Hepatocyte (in vitro differentiated cells): ENCODE measurements at regions not wholly inside any gene's neighbourhood (a gene's known extent, or its start where the extent isn't known, plus 50 kb on each side); places are given as distances from the start of the nearest gene placed in this dataset.

Source experiments
- CTCF ChIP-seq: fragments of 200-600 bp; sonication (generic); IDR thresholded peaks from 2 replicates; pipeline ENCODE4 v1.5.1; 2016; ENCODE audit warnings: antibody characterized with exemption, mild to moderate bottlenecking; ENCODE audit not compliant: poor library complexity
- EZH2phosphoT487 ChIP-seq: fragments of 200-600 bp; sonication (generic); IDR thresholded peaks from one replicate; pipeline ENCODE4 v1.6.1; 2018; ENCODE audit warnings: antibody characterized with exemption, mild to moderate bottlenecking, low read depth, moderate library complexity; ENCODE audit not compliant: unreplicated experiment, severe bottlenecking

- TF ChIP-seq EZH2phosphoT487 = no peak
- TF ChIP-seq CTCF = no peak
Observed at GRCh38 chr3:1969281-1969680, 129.4 kb upstream of the CNTN4 start.
